ENCODE measurements at regions not wholly inside any gene's neighbourhood (a gene's known extent, or its start where the extent isn't known, plus 50 kb on each side); places are given as distances from the start of the nearest gene placed in this dataset.

- TF ChIP-seq CTCF (conservative IDR thresholded peaks at IDR 0.05) (no peak), ZFX (IDR thresholded peaks at IDR 0.05) (no peak)
Measured at GRCh38 chr5:106966686-106967315, 703.9 kb downstream of the EFNA5 start.
